ENCODE measurements at regions not wholly inside any gene's neighbourhood (a gene's known extent, or its start where the extent isn't known, plus 50 kb on each side); places are given as distances from the start of the nearest gene placed in this dataset.
"Not testable (repeated sequence)": the region's sequence is repeated elsewhere in the genome, so short reads cannot be mapped to it uniquely, and the experiment has no call there.

GRCh38 chr1:72435025-72435424 is 152.7 kb upstream of the NEGR1 start:
- no peak overlapping the region for H3K27ac Mint-ChIP-seq
- H3K4me1 Mint-ChIP-seq (ENCODE audit: low read depth), result no peaks in the 10 kb centered on the region
- H3K27me3 Mint-ChIP-seq, result no peaks in the 10 kb centered on the region
- DNase-seq (ENCODE audit: low spot score, unreplicated experiment), result no peak
- H3K36me3 Mint-ChIP-seq (ENCODE audit: insufficient read depth), result no peaks in the 10 kb centered on the region
- no peaks in the 10 kb centered on the region for H3K9me3 Mint-ChIP-seq (ENCODE audit: low read depth)
- no peak overlapping the region for H3K4me3 Mint-ChIP-seq (ENCODE audit: low read depth)
- TF ChIP-seq CTCF (IDR thresholded peaks at IDR 0.05; ENCODE audit: unreplicated experiment), result no peak

- no peak for DNase-seq (ENCODE audit: low spot score, unreplicated experiment)
- H3K4me1 Mint-ChIP-seq (ENCODE audit: low read depth), result no peaks in the 10 kb centered on the region
- H3K4me3 Mint-ChIP-seq (ENCODE audit: low read depth), result no peak overlapping the region
- no peaks in the 10 kb centered on the region for H3K27me3 Mint-ChIP-seq
- TF ChIP-seq CTCF (IDR thresholded peaks at IDR 0.05; ENCODE audit: unreplicated experiment), result no peak
- H3K36me3 Mint-ChIP-seq (ENCODE audit: insufficient read depth), result no peaks in the 10 kb centered on the region
- H3K9me3 Mint-ChIP-seq (ENCODE audit: low read depth), result peaks cover under 1% of the 10 kb centered on the region
- H3K27ac Mint-ChIP-seq, result no peak overlapping the region
Measured at GRCh38 chr1:72434070-72434469, 151.7 kb upstream of the NEGR1 start.

GRCh38 chr1:72433591-72433990 is 151.3 kb upstream of the NEGR1 start:
- no peaks in the 10 kb centered on the region for H3K36me3 Mint-ChIP-seq (ENCODE audit: insufficient read depth)
- no peak overlapping the region for H3K4me3 Mint-ChIP-seq (ENCODE audit: low read depth)
- no peaks in the 10 kb centered on the region for H3K27me3 Mint-ChIP-seq
- no peak for DNase-seq (ENCODE audit: low spot score, unreplicated experiment)
- H3K9me3 Mint-ChIP-seq (ENCODE audit: low read depth), result peaks cover 3% of the 10 kb centered on the region
- H3K4me1 Mint-ChIP-seq (ENCODE audit: low read depth), result no peaks in the 10 kb centered on the region
- TF ChIP-seq CTCF (IDR thresholded peaks at IDR 0.05; ENCODE audit: unreplicated experiment), result no peak
- H3K27ac Mint-ChIP-seq, result no peak overlapping the region

- no peak overlapping the region for H3K4me3 Mint-ChIP-seq (ENCODE audit: low read depth)
- peaks cover 9% of the 10 kb centered on the region for H3K9me3 Mint-ChIP-seq (ENCODE audit: low read depth)
- no peak for TF ChIP-seq CTCF (IDR thresholded peaks at IDR 0.05; ENCODE audit: unreplicated experiment)
- H3K4me1 Mint-ChIP-seq (ENCODE audit: low read depth), result no peaks in the 10 kb centered on the region
- peaks cover 1% of the 10 kb centered on the region for H3K36me3 Mint-ChIP-seq (ENCODE audit: insufficient read depth)
- H3K27me3 Mint-ChIP-seq, result no peaks in the 10 kb centered on the region
- no peak overlapping the region for H3K27ac Mint-ChIP-seq
- no peak for DNase-seq (ENCODE audit: low spot score, unreplicated experiment)
Measured at GRCh38 chr1:72432645-72433267, 150.4 kb upstream of the NEGR1 start.

GRCh38 chr1:72431810-72432209 is 149.5 kb upstream of the NEGR1 start:
- TF ChIP-seq CTCF (IDR thresholded peaks at IDR 0.05; ENCODE audit: unreplicated experiment), result no peak
- H3K27me3 Mint-ChIP-seq, result no peaks in the 10 kb centered on the region
- H3K9me3 Mint-ChIP-seq (ENCODE audit: low read depth), result peaks cover 16% of the 10 kb centered on the region
- H3K36me3 Mint-ChIP-seq (ENCODE audit: insufficient read depth), result peaks cover 1% of the 10 kb centered on the region
- no peak overlapping the region for H3K4me3 Mint-ChIP-seq (ENCODE audit: low read depth)
- no peak for DNase-seq (ENCODE audit: low spot score, unreplicated experiment)
- H3K4me1 Mint-ChIP-seq (ENCODE audit: low read depth), result no peaks in the 10 kb centered on the region
- H3K27ac Mint-ChIP-seq, result no peak overlapping the region

GRCh38 chr1:72428276-72428675 is 145.9 kb upstream of the NEGR1 start:
- H3K36me3 Mint-ChIP-seq (ENCODE audit: insufficient read depth); H3K27me3 Mint-ChIP-seq: not testable (repeated sequence)

More at GRCh38 chr1:72428276-72428675, 145.9 kb upstream of the NEGR1 start:
- H3K4me3 Mint-ChIP-seq (ENCODE audit: low read depth); H3K4me1 Mint-ChIP-seq (ENCODE audit: low read depth); H3K27ac Mint-ChIP-seq; DNase-seq (ENCODE audit: low spot score, unreplicated experiment): not testable (repeated sequence)
- H3K9me3 Mint-ChIP-seq (ENCODE audit: low read depth), result peaks cover 29% of the 10 kb centered on the region
